GM18519 (cell line): ENCODE measurements at regions not wholly inside any gene's neighbourhood (a gene's known extent, or its start where the extent isn't known, plus 50 kb on each side); places are given as distances from the start of the nearest gene placed in this dataset.

Experiments
- ATAC-seq: cut with Tn5 transposase; IDR thresholded peaks from one replicate; pipeline ENCODE4 v1.9.1; 2021; ENCODE audit warnings: mild to moderate bottlenecking, moderate library complexity; ENCODE audit not compliant: unreplicated experiment, low FRiP score

DNA sequence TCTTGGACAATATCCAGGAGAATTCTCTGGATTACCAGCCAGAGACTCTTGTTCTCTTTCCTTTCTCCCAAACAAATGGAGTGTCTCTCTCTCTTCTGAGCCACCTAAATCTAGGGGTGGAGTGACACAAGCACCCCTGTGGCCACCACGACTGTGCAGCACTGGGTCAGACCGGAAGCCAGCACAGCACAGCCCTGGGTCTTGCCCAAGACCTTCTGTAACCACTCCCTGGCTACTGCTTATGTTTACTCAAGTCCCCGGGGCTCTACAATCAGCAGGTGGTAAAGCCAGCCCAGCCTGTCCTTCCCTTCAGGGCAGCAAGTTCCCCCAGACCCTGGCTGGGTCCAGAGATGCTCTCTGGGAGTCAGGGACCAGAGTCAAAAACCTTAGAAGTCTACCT is 110.0 kb upstream of the TUT7 start:
- no peak for ATAC-seq

DNA sequence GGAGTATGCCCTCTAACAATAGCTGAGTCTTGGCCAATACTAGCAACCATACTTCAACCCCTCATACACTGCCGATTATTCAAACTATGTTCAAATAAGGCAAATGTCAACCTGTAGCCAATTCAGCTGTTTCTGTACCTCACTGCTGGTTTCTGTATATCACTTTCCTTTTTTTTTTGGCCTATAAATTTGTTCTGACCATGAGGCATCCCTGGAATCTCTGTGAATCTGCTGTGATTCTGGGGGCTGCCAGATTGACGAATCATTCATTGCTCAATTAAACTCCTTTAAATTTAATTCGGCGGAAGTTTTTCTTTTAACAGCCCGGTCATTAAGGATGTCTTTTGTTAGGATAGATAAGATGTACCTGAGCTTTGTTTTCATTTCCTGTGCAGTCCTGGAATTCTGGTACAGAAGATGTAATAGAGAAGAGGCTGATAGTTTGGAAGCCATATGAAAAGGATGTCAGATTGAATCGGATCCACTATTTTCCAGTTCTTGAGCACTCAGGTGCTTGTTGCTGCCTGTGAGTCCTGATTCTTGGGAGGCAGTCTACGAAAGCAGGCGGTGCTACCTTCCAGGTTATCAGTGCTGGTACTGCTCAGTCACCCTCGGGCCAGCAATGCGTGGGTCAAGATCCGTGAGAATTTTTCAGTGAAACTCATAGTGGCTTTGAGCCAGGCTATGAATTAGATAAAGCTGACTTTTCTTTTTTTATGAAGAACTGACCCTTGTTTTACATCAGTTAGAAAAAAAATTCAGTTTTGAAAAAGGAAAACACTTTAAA is 106.2 kb upstream of the TUT7 start:
- no peak for ATAC-seq

GRCh38 chr9:86459599-86460155 is 105.5 kb upstream of the TUT7 start:
- no peak for ATAC-seq

GRCh38 chr9:86459191-86459590 is 105.0 kb upstream of the TUT7 start:
- ATAC-seq: no peak

GRCh38 chr9:86458191-86458855 is 104.1 kb upstream of the TUT7 start:
- no peak for ATAC-seq

- no peak for ATAC-seq
Measured at GRCh38 chr9:86456416-86456815, 102.2 kb upstream of the TUT7 start.

DNA sequence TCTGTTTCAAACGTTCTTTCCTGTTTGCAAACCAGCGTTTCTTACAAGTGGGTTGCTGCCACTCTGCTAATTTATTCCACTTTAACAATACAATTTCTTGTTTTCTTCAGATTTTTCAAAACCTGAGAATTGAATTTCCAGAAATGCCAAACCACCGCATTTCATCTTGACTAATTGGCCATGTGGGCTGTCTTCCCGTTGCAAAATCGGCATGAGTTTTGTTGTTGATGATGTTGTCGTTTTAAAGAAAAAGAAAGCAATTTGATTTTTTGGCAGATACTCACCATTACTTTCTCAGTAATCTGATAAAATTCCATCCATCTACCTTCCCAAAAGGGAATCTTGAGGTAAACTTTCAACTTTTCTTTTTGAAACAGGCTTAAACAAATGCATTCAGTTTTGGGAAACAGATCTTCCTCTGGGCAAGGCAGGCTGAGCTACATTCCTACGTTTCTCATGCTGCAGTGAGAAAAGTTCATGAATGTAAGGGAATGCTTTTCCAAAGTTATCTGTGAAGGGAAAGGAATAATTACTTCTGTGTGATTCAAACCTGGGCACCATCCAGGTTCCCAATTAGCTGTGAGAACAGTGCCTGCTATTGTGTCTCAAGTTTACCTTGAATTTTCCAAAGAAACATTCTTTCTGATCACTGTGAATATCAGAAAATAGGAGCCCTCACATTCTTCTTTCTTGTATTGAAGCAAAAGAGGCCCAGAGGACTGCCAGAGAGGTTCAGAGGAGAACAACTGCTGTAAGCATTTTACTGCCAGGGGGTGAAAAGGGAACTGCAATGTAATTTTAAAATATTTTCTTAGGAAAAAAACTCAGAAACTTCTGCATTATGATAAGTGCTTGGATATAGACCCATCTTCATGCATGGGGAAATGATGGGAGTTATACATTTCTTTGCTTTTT is 100.7 kb upstream of the TUT7 start:
- ATAC-seq: no peak

DNA sequence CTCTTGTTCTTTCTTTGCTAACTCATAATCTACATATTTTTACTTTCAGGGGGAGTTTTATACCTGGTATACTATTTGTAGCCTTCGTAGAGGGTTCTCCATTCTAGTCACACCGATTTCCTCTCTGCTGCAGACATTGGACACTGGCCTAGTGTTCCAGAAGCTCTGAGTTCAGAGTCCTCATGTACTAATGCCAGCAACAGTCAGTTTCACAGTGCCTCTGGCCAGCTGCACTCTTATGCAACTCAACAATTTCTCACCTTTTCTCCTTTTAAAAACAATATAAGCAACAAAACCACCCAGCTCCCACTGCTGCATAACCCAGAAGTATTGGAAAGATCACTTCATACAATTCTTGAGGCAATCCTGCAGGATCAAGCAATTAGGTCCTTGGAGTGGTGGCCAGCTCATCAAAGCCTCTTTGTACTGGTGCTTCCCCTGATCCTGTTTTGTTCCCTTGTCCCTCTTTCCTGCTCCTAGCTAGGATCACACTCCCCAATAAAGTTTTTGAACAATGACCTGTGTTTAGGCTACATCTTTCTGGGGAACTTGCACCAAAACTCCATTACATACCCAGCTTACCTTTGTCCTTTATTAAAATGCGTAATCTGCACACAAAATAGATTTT is 98.1 kb upstream of the TUT7 start:
- ATAC-seq: no peak

DNA sequence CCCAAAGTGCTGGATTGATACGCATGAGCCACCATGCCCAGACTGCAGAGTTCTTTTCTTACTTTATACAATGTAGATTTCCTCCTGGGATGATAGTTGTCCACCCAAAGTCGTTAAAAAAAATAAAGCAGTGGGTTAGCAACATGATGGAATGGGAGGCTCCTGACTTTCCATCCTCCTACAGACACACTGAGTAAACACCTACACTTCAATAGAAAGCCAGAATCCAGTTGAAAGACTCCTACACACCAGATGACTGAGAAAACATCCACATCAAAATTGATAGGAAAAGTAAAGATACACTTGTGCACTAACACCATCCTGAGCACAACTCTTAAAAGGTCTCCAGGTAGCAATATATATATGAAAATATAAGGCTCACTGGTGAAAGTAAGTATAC is 95.0 kb upstream of the TUT7 start:
- ATAC-seq: no peak

GRCh38 chr9:86445671-86446070 is 91.5 kb upstream of the TUT7 start:
- ATAC-seq: no peak

DNA sequence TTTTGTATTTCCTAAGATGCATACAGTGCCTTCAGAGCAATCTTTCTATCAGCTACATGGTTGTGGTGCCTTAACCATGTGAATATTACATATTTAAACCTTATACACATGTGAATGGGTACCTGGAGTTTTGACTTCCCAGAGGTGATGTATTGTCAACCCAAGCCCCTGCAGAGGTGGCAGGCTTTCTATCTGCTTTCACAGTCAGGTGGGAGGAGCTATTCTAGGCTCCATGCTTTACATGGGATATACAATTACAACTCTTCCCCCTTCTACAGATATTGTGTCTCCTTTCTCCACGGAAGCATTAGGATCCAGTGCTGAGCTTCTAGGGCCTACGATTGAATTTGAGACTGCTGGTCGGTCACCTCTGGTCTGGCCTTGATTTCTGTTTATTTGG is 89.8 kb upstream of the TUT7 start:
- no peak for ATAC-seq

DNA sequence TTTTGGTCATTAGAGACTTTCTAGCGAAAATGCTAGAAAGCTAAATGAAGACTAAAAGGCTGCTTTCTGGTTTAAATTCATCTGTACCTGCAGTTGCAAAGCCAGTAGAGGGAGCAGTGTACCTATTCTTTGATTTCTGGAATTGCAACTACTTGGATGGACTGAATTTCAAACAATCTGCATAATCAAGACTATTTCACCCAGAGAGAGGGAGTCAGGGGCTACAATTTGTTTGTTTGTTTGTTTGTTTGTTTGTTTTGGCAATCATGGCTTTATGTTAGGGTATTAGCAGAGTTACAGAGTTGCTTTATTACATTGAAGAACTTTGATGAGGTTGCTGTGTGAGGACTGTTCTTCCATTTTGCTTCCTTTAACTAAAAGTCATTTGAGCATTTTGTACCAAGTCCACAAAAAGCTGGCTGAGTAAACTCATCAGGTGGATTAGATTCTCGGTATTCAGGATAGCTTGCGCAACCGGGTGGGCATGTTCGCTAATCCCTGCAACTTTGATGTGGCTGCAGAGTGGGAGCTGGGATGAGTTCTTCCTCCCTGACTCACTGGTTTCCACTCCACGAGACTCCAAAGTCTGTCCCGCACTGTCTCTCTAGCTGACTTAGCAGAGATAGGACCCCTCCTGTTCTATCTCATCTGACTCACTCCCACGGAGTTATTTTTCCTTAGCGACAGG is 80.0 kb upstream of the TUT7 start:
- no peak for ATAC-seq

DNA sequence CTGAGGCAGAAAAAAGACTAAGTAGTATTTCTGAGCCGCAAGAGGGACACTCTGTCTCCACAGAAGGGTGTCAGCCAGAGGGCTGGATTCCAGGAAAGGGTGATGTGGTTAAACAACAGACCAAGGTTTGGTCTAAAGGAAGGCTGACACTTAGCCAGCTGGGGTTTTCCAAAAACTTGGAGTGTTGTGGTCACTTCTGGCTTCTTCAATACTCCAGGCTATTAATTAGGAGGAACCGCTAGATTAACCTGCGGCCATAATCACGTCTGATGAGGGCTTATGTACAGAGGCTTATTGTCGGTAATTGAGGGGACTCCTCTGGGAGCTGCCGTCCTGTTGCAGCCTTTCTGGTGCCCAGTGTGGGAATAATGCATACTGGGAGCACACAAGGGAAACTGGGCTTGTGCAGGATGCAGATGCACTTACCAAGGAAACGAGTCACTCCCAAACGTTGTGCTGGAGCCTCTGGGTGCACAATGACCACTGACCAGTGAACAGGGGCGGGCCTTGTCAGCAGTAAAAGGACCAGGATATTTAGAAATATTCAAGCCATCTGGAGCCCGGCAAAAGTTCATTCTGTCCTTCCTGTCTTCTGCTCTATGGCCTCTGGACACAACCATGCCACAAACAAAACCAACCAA is 70.2 kb upstream of the TUT7 start:
- no peak for ATAC-seq

DNA sequence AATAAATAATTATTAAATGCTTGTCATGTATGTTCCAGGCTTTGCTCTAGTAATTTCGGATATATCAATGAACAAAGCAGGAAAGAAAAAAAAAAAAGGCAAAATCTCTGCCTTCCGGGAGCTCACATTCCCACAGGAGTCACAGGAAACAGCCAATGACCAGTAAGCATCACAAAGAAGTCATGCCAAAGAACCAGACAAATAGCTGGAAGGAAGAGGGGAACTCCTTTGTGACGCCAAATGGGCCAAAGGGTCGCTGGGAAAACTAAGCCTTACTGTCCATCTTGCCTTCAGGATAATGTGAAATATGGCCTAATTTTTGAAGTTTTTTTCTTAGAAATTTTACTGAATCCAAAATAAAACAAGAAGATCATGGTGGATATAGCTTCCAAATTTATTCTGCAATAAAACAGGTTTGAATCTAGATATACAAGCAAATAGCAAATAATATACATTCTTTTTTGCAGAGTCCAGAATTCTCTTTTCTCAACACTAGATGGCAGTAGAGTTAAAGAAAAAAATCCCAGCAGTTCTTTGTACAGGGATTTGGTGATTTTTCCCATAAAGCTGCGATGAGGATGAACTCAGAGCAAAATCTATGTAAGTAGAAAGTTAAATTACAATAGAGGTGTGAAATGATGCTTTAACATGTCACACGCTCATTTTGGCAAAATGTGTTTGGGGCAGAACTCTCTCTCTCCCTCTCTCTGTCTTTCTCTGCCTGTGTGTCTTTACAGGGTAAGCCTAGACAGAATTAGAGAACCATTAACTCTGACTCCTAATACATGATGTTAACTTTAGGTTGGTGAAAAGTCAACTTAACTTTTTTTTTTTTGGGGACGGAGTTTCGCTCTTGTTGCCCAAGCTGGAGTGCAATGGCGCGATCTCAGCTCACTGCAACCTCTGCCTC is 60.0 kb upstream of the TUT7 start:
- no peak for ATAC-seq

- no peak for ATAC-seq
Measured at GRCh38 chr9:86410281-86410680, 56.1 kb upstream of the TUT7 start.

- ATAC-seq: no peak
Measured at GRCh38 chr9:86408121-86408520, 53.9 kb upstream of the TUT7 start.

DNA sequence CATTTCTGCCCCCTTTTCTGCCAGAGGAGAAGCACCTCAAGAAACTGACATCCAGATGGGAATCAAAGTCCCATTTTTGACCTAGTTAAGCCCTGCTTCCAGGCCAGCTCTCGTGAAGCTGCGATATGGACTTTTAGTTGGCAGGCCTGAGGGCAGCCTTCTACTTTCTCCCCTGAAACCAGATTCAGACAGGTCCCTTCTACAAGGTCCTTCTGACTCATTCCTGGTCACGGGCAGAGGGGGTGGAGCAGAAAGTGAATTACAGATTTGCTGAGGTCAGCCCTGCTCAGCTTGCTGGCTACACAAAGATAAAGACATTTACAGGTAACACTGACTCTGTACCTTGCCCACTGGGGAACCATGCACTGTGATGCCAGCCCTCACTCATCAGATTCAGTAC is 52.8 kb upstream of the TUT7 start:
- ATAC-seq: no peak

GRCh38 chr9:86406366-86406765 is 52.2 kb upstream of the TUT7 start:
- ATAC-seq: no peak
